ENCODE measurements at regions not wholly inside any gene's neighbourhood (a gene's known extent, or its start where the extent isn't known, plus 50 kb on each side); places are given as distances from the start of the nearest gene placed in this dataset.

DNA sequence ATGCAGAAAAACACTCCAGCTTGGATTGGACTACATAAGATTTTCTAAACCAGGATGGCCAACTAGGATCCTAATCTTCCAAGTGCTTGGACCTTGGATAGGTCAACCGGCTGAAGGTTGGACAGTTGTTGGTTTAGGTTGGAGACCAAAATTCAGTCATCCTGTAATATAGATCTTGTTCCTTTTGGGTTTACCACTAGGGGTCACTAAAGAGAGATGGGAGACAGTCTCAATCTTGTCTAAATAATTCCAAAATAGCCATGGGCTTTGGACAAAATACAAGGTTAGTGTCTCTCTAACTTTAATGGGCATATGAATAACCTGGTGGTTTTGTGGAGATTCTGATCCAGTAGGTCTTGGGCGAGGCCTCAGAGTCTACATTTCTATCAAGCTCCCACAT lies 148.7 kb upstream of the ERCC6L2 start:
- no peaks in the 10 kb centered on the region for H3K27me3 ChIP-seq (ENCODE audit: control insufficient read depth in 3 of 3, insufficient read depth in 3 of 3, low read depth in 1 of 3, low read length in 3 of 3)
- H3K9ac ChIP-seq (ENCODE audit: low read depth, low read length, poor library complexity): no peak overlapping the region
- H3K23ac ChIP-seq (ENCODE audit: low read depth, low read length, poor library complexity): no peak overlapping the region
- H3K79me1 ChIP-seq (ENCODE audit: low read depth, low read length): no peaks in the 10 kb centered on the region
- H3K27ac ChIP-seq (replicated peaks; ENCODE audit: low read length): no peak overlapping the region
- no peak overlapping the region for H3K4me3 ChIP-seq (ENCODE audit: low read length in 2 of 2)
- no peak overlapping the region for H2AFZ ChIP-seq (ENCODE audit: low read length)
- H2BK5ac ChIP-seq (ENCODE audit: low read length): no peak overlapping the region
- WGBS, 2 donors (ENCODE audit: extremely low coverage in 2 of 2, insufficient read length in 2 of 2, insufficient replicate concordance in 1 of 2): no CpG with 5 or more reads among the region's 2 CpGs
- peak; percentile 33 for DNase-seq (ENCODE audit: low spot score)
- H3K4me2 ChIP-seq (ENCODE audit: insufficient read depth, low read length, poor library complexity, severe bottlenecking): no peak overlapping the region
- no peak overlapping the region for H3K14ac ChIP-seq (ENCODE audit: low read length)
- H2BK15ac ChIP-seq (ENCODE audit: low read length): no peak overlapping the region
- H3K18ac ChIP-seq (ENCODE audit: low read length): no peak overlapping the region
- H2BK120ac ChIP-seq (ENCODE audit: low read depth, low read length): no peak overlapping the region
- H4K8ac ChIP-seq (ENCODE audit: low read depth, low read length): no peak overlapping the region
- no peaks in the 10 kb centered on the region for H3K9me3 ChIP-seq (replicated peaks in 1 of 2; ENCODE audit: control insufficient read depth in 2 of 2, insufficient read depth in 1 of 2, low read depth in 1 of 2, low read length in 2 of 2)
- no peaks in the 10 kb centered on the region for H3K4me1 ChIP-seq (ENCODE audit: control insufficient read depth in 2 of 2, insufficient read depth in 1 of 2, low read depth in 1 of 2, low read length in 2 of 2)
- no peak overlapping the region for H2AK5ac ChIP-seq (ENCODE audit: low read depth, low read length)
- no peak overlapping the region for H2BK12ac ChIP-seq (ENCODE audit: low read length)
- no peak overlapping the region for H3K4ac ChIP-seq (ENCODE audit: low read length)
- H3K36me3 ChIP-seq (replicated peaks in 1 of 2; ENCODE audit: control insufficient read depth in 2 of 2, insufficient read depth in 2 of 2, low read length in 2 of 2): no peaks in the 10 kb centered on the region
- H4K91ac ChIP-seq (ENCODE audit: low read depth, low read length, poor library complexity): no peak overlapping the region

DNA sequence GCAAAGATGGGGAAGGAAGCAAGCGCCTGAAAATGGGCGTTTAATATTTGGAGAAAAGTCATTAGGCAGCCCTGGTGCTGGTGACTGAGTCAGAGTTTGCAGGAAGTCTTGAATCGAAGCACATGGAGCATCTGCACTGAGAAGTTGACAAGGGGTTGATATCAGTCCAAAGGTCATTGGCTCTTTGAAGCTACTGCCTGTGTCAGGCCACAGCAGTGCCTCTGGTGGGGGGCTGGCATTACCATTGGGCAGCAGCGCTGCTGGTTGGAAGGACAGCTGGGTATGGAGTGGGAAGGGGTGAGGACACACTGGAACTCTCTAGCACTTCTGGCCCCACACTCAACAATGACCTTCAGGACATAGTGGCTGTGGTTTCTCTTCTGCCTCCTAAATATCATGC lies 150.4 kb upstream of the ERCC6L2 start:
- Histone ChIP-seq H2AFZ (ENCODE audit: low read length) (no peak overlapping the region), H3K4ac (ENCODE audit: low read length) (no peak overlapping the region), H2BK5ac (ENCODE audit: low read length) (no peak overlapping the region), H3K9me3 (replicated peaks in 1 of 2; ENCODE audit: control insufficient read depth in 2 of 2, insufficient read depth in 1 of 2, low read depth in 1 of 2, low read length in 2 of 2) (no peaks in the 10 kb centered on the region), H3K27me3 (ENCODE audit: control insufficient read depth in 3 of 3, insufficient read depth in 3 of 3, low read depth in 1 of 3, low read length in 3 of 3) (no peaks in the 10 kb centered on the region), H3K27ac (replicated peaks; ENCODE audit: low read length) (no peak overlapping the region), H3K4me2 (ENCODE audit: insufficient read depth, low read length, poor library complexity, severe bottlenecking) (no peak overlapping the region), H3K36me3 (replicated peaks in 1 of 2; ENCODE audit: control insufficient read depth in 2 of 2, insufficient read depth in 2 of 2, low read length in 2 of 2) (no peaks in the 10 kb centered on the region), H2BK120ac (ENCODE audit: low read depth, low read length) (no peak overlapping the region), H3K23ac (ENCODE audit: low read depth, low read length, poor library complexity) (no peak overlapping the region), H2AK5ac (ENCODE audit: low read depth, low read length) (no peak overlapping the region), H2BK12ac (ENCODE audit: low read length) (no peak overlapping the region), H3K4me1 (ENCODE audit: control insufficient read depth in 2 of 2, insufficient read depth in 1 of 2, low read depth in 1 of 2, low read length in 2 of 2) (no peaks in the 10 kb centered on the region), H2BK15ac (ENCODE audit: low read length) (no peak overlapping the region), H4K91ac (ENCODE audit: low read depth, low read length, poor library complexity) (no peak overlapping the region), H3K18ac (ENCODE audit: low read length) (no peak overlapping the region), H3K14ac (ENCODE audit: low read length) (no peak overlapping the region), H3K79me1 (ENCODE audit: low read depth, low read length) (no peaks in the 10 kb centered on the region), H4K8ac (ENCODE audit: low read depth, low read length) (no peak overlapping the region), H3K9ac (ENCODE audit: low read depth, low read length, poor library complexity) (no peak overlapping the region), H3K4me3 (ENCODE audit: low read length in 2 of 2) (no peak overlapping the region)
- no peak for DNase-seq (ENCODE audit: low spot score)
- no CpG with 5 or more reads among the region's 4 CpGs for WGBS, 2 donors (ENCODE audit: extremely low coverage in 2 of 2, insufficient read length in 2 of 2, insufficient replicate concordance in 1 of 2)

DNA sequence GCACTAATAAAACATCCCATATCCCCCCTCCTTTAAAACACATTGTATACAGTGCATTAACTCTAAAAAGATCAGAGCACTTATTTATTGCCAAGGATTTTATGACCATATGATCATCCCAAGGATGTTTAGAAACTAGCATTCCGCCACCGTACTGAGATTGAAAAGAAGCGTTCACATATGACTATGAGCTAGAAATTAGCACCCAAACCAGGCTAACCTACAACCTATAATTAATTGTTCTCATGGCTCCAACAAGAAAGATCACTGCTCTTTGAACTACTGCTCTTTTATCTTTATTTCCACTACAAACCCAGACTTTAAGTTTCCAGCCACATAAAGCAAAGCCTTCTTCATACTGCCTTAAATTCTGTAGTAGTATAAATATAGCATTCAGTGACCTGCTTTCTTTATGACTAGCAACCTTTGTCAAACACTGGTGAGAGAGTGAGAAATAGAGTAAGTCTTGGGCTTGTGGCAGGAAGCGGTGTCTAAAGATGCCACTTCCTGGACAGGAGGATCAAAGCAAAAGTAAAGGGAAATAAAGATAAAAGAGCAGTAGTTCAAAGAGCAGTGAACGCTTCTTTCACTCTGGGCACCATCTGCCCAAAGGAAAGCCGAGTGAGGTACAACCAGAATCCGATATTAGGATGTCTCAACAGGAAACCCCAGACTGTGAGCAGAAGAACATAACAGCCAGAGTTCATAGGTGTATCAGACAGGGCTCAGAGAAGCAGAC lies 151.1 kb upstream of the ERCC6L2 start:
- no peak overlapping the region for H3K18ac ChIP-seq (ENCODE audit: low read length)
- H3K9ac ChIP-seq (ENCODE audit: low read depth, low read length, poor library complexity): no peak overlapping the region
- no peak overlapping the region for H4K91ac ChIP-seq (ENCODE audit: low read depth, low read length, poor library complexity)
- no peaks in the 10 kb centered on the region for H3K79me1 ChIP-seq (ENCODE audit: low read depth, low read length)
- H4K8ac ChIP-seq (ENCODE audit: low read depth, low read length): no peak overlapping the region
- no peak overlapping the region for H3K23ac ChIP-seq (ENCODE audit: low read depth, low read length, poor library complexity)
- H2BK12ac ChIP-seq (ENCODE audit: low read length): no peak overlapping the region
- no peak overlapping the region for H3K4ac ChIP-seq (ENCODE audit: low read length)
- no peaks in the 10 kb centered on the region for H3K4me1 ChIP-seq (ENCODE audit: control insufficient read depth in 2 of 2, insufficient read depth in 1 of 2, low read depth in 1 of 2, low read length in 2 of 2)
- peak overlapping the region; percentile 46 for H2AFZ ChIP-seq (ENCODE audit: low read length)
- H3K27me3 ChIP-seq (ENCODE audit: control insufficient read depth in 3 of 3, insufficient read depth in 3 of 3, low read depth in 1 of 3, low read length in 3 of 3): no peaks in the 10 kb centered on the region
- DNase-seq (ENCODE audit: low spot score): no peak
- H3K9me3 ChIP-seq (replicated peaks in 1 of 2; ENCODE audit: control insufficient read depth in 2 of 2, insufficient read depth in 1 of 2, low read depth in 1 of 2, low read length in 2 of 2): no peaks in the 10 kb centered on the region
- no peak overlapping the region for H3K4me3 ChIP-seq (ENCODE audit: low read length in 2 of 2)
- no peak overlapping the region for H2BK15ac ChIP-seq (ENCODE audit: low read length)
- H3K4me2 ChIP-seq (ENCODE audit: insufficient read depth, low read length, poor library complexity, severe bottlenecking): no peak overlapping the region
- no peak overlapping the region for H3K14ac ChIP-seq (ENCODE audit: low read length)
- no peak overlapping the region for H2BK5ac ChIP-seq (ENCODE audit: low read length)
- no peaks in the 10 kb centered on the region for H3K36me3 ChIP-seq (replicated peaks in 1 of 2; ENCODE audit: control insufficient read depth in 2 of 2, insufficient read depth in 2 of 2, low read length in 2 of 2)
- no peak overlapping the region for H2BK120ac ChIP-seq (ENCODE audit: low read depth, low read length)
- WGBS, 2 donors (ENCODE audit: extremely low coverage in 2 of 2, insufficient read length in 2 of 2, insufficient replicate concordance in 1 of 2): no CpG with 5 or more reads among the region's 7 CpGs
- H3K27ac ChIP-seq (replicated peaks; ENCODE audit: low read length): no peak overlapping the region
- no peak overlapping the region for H2AK5ac ChIP-seq (ENCODE audit: low read depth, low read length)

DNA sequence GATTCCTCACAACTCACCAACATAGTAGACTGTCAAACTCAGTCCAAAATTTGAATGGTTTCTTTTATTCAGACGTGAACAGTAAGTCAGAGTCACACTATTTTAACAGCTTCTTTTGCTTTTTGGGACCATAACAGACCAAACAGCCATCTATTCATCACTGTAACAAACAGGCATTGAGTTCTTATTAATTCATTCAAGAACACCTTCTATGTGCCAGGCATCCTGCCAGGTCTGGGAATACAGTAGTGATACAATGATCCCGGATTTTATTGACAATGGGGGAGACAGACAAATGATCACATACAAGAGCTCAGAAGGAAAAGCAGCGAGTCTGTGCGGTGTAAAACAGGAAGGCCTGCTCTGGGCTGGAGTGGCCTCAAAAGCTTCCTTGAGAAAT lies 153.3 kb upstream of the ERCC6L2 start:
- H3K4me2 ChIP-seq (ENCODE audit: insufficient read depth, low read length, poor library complexity, severe bottlenecking): no peak overlapping the region
- H3K9ac ChIP-seq (ENCODE audit: low read depth, low read length, poor library complexity): no peak overlapping the region
- H2BK120ac ChIP-seq (ENCODE audit: low read depth, low read length): no peak overlapping the region
- DNase-seq (ENCODE audit: low spot score): no peak
- H3K27me3 ChIP-seq (ENCODE audit: control insufficient read depth in 3 of 3, insufficient read depth in 3 of 3, low read depth in 1 of 3, low read length in 3 of 3): no peaks in the 10 kb centered on the region
- H3K18ac ChIP-seq (ENCODE audit: low read length): no peak overlapping the region
- no peaks in the 10 kb centered on the region for H3K4me1 ChIP-seq (ENCODE audit: control insufficient read depth in 2 of 2, insufficient read depth in 1 of 2, low read depth in 1 of 2, low read length in 2 of 2)
- no peak overlapping the region for H2BK5ac ChIP-seq (ENCODE audit: low read length)
- no peak overlapping the region for H2AK5ac ChIP-seq (ENCODE audit: low read depth, low read length)
- no peak overlapping the region for H4K8ac ChIP-seq (ENCODE audit: low read depth, low read length)
- no peak overlapping the region for H3K23ac ChIP-seq (ENCODE audit: low read depth, low read length, poor library complexity)
- H3K9me3 ChIP-seq (replicated peaks in 1 of 2; ENCODE audit: control insufficient read depth in 2 of 2, insufficient read depth in 1 of 2, low read depth in 1 of 2, low read length in 2 of 2): no peaks in the 10 kb centered on the region
- no peaks in the 10 kb centered on the region for H3K79me1 ChIP-seq (ENCODE audit: low read depth, low read length)
- H3K36me3 ChIP-seq (replicated peaks in 1 of 2; ENCODE audit: control insufficient read depth in 2 of 2, insufficient read depth in 2 of 2, low read length in 2 of 2): no peaks in the 10 kb centered on the region
- WGBS, 2 donors (ENCODE audit: extremely low coverage in 2 of 2, insufficient read length in 2 of 2, insufficient replicate concordance in 1 of 2): no CpG with 5 or more reads among the region's 4 CpGs
- no peak overlapping the region for H3K4me3 ChIP-seq (ENCODE audit: low read length in 2 of 2)
- H3K4ac ChIP-seq (ENCODE audit: low read length): no peak overlapping the region
- no peak overlapping the region for H2BK15ac ChIP-seq (ENCODE audit: low read length)
- H4K91ac ChIP-seq (ENCODE audit: low read depth, low read length, poor library complexity): no peak overlapping the region
- no peak overlapping the region for H2BK12ac ChIP-seq (ENCODE audit: low read length)
- no peak overlapping the region for H3K14ac ChIP-seq (ENCODE audit: low read length)
- no peak overlapping the region for H2AFZ ChIP-seq (ENCODE audit: low read length)
- no peak overlapping the region for H3K27ac ChIP-seq (replicated peaks; ENCODE audit: low read length)
